ENCODE measurements at regions not wholly inside any gene's neighbourhood (a gene's known extent, or its start where the extent isn't known, plus 50 kb on each side); places are given as distances from the start of the nearest gene placed in this dataset.

GRCh38 chr13:91272235-91272777 is 75.2 kb upstream of the MIR17HG start:
- intact Hi-C loops (cut with DNase I): no loop called here
- no peak for DNase-seq (ENCODE audit: low spot score)

- intact Hi-C loops (cut with DNase I): no loop called here
- DNase-seq (ENCODE audit: low spot score): no peak
These were observed 73.8 kb upstream of the MIR17HG start for GRCh38 chr13:91273675-91274074.

- intact Hi-C loops (cut with DNase I): no loop called here
- no peak for DNase-seq (ENCODE audit: low spot score)
These were observed 70.3 kb upstream of the MIR17HG start for GRCh38 chr13:91277013-91277676.

GRCh38 chr13:91278291-91278690 is 69.2 kb upstream of the MIR17HG start:
- no peak for DNase-seq (ENCODE audit: low spot score)
- intact Hi-C loops (cut with DNase I): no loop called here

- intact Hi-C loops (cut with DNase I): no loop called here
- DNase-seq (ENCODE audit: low spot score): no peak
These were observed 68.6 kb upstream of the MIR17HG start for GRCh38 chr13:91278888-91279287.

- intact Hi-C loops (cut with DNase I): no loop called here
- no peak for DNase-seq (ENCODE audit: low spot score)
These were observed 66.7 kb upstream of the MIR17HG start for GRCh38 chr13:91280801-91281200.

GRCh38 chr13:91284335-91284734 is 63.2 kb upstream of the MIR17HG start:
- no peak for DNase-seq (ENCODE audit: low spot score)
- intact Hi-C loops (cut with DNase I): no loop called here

GRCh38 chr13:91286317-91286716 is 61.2 kb upstream of the MIR17HG start:
- DNase-seq (ENCODE audit: low spot score): no peak
- intact Hi-C loops (cut with DNase I): no loop called here

- no peak for DNase-seq (ENCODE audit: low spot score)
- intact Hi-C loops (cut with DNase I): no loop called here
These were observed 56.4 kb upstream of the MIR17HG start for GRCh38 chr13:91291078-91291477.

GRCh38 chr13:91292630-91293221 is 54.8 kb upstream of the MIR17HG start:
- no peak for DNase-seq (ENCODE audit: low spot score)

GRCh38 chr13:91295712-91296410 is 51.6 kb upstream of the MIR17HG start:
- no peak for DNase-seq (ENCODE audit: low spot score)
- intact Hi-C loops (cut with DNase I): no loop called here

More at GRCh38 chr13:91292630-91293221, 54.8 kb upstream of the MIR17HG start:
- intact Hi-C loops (cut with DNase I): no loop called here

GRCh38 chr13:91297503-91297902 is 50.0 kb upstream of the MIR17HG start:
- intact Hi-C loops (cut with DNase I): no loop called here
- no peak for DNase-seq (ENCODE audit: low spot score)

Measured in posterior vena cava (tissue), 2 donors.